OCI-LY1 (cell line): ENCODE measurements at regions not wholly inside any gene's neighbourhood (a gene's known extent, or its start where the extent isn't known, plus 50 kb on each side); places are given as distances from the start of the nearest gene placed in this dataset.

ENCODE experiments used
- CTCF ChIP-seq: fragments of 200-600 bp; sonication (generic), shearing (Covaris generic); IDR thresholded peaks from 2 replicates; pipeline ENCODE4 v1.5.1; 2017; ENCODE audit warnings: mild to moderate bottlenecking, antibody characterized with exemption, low read length, moderate library complexity, mixed read lengths
- EZH2 ChIP-seq: fragments of 200-600 bp; sonication (generic), shearing (Covaris generic); IDR thresholded peaks from 2 replicates; pipeline ENCODE4 v1.8.0; 2017; ENCODE audit warnings: borderline replicate concordance, mixed run types, mild to moderate bottlenecking, antibody characterized with exemption, low read length, moderate library complexity, mixed read lengths

DNA sequence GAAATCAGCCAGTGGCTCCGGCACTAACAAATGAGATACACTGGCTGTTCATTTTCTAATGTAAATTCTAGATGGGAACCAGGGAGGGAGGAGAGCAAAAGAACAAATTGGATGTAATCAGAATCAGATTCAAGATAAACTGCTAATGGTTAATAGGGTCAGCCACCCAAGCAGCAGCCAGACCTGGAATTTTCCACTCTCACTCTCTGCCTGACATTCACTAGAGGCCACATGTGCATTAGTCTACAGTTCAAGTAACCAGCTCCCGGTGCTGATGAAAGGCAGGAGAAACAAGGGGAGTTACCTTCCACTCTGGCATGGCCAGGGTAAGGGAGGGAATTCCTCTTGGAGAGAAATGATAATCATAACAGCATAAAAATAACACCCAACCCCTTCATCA, 597.7 kb downstream of the TOX3 start:
- TF ChIP-seq CTCF (no peak), EZH2 (no peak)
